GM13977 (cell line): ENCODE measurements at regions not wholly inside any gene's neighbourhood (a gene's known extent, or its start where the extent isn't known, plus 50 kb on each side); places are given as distances from the start of the nearest gene placed in this dataset.

Experiments
- DNase-seq: peaks from one replicate; pipeline ENCODE4 v3.0.0; 2012; ENCODE audit warnings: low spot score
- in situ Hi-C: fragments of 300-500 bp; cut with MboI; formaldehyde crosslinking; loops from one replicate; pipeline ENCODE4 v1.12.0; 2022; ENCODE audit warnings: low sequenced_read_pairs, low pct_unique_long_range_greater_than_20kb, mixed read lengths, inconsistent platforms; ENCODE audit not compliant: unreplicated experiment
- TF ChIP-seq, protein P1 (sequence below): IDR thresholded peaks from 2 replicates; pipeline ENCODE4 v1.5.1; 2012; ENCODE audit warnings: mild to moderate bottlenecking, control low read depth; ENCODE audit not compliant: insufficient read depth; ENCODE audit errors: extremely low read depth, missing control alignments

GRCh38 chr5:118679264-118679940 lies 308.9 kb downstream of the DTWD2 start:
- in situ Hi-C loops = no loop called here
- DNase-seq = no peak
- TF ChIP-seq, protein P1, sequence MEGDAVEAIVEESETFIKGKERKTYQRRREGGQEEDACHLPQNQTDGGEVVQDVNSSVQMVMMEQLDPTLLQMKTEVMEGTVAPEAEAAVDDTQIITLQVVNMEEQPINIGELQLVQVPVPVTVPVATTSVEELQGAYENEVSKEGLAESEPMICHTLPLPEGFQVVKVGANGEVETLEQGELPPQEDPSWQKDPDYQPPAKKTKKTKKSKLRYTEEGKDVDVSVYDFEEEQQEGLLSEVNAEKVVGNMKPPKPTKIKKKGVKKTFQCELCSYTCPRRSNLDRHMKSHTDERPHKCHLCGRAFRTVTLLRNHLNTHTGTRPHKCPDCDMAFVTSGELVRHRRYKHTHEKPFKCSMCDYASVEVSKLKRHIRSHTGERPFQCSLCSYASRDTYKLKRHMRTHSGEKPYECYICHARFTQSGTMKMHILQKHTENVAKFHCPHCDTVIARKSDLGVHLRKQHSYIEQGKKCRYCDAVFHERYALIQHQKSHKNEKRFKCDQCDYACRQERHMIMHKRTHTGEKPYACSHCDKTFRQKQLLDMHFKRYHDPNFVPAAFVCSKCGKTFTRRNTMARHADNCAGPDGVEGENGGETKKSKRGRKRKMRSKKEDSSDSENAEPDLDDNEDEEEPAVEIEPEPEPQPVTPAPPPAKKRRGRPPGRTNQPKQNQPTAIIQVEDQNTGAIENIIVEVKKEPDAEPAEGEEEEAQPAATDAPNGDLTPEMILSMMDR = no peak

DNA sequence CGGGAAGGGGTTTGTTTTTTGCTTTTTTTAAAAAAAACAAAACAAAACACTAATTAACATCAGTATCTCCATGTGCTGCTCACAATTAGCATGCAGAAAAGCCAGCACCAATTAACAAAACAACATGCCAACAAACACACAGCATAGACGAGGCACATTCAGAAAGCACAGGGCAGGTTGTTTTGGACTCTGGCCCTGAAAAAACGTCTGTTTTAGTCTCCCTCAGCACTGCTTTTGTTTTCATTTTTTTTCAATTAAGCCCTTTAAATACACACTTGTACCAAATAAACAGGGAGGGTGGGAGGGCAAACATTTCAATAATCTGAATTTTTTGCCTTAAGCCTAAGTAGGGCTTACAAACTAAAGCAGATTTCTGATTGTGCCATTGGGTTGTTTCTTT lies 309.6 kb downstream of the DTWD2 start:
- in situ Hi-C loops = no loop called here
- TF ChIP-seq, protein P1 = no peak

DNA sequence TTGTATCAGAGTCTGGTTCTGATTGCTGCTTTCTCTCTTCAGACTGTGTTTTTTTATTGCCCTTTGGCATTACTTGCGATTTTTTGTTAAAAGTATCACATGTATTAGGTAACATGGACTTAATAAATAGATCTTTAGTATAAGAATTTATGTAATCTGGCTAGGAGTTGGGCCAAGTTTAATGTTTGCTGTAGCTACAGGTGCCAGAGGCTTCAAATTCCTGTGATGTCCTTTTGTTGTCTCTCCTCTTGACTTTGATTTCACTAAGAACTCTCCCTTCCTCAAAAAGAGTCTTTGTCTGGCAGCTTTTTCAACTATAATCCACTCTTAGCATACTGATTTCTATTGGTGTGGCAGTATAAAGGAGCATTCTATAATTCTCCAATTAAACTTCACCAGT lies 313.1 kb downstream of the DTWD2 start:
- no peak for DNase-seq
- in situ Hi-C loops = no loop called here
- TF ChIP-seq, protein P1 = no peak

More for the DNA sequence above, 309.6 kb downstream of the DTWD2 start:
- no peak for DNase-seq

GRCh38 chr5:118657576-118657975 lies 330.8 kb downstream of the DTWD2 start:
- TF ChIP-seq, protein P1 = no peak
- DNase-seq = no peak
- in situ Hi-C loops = no loop called here

DNA sequence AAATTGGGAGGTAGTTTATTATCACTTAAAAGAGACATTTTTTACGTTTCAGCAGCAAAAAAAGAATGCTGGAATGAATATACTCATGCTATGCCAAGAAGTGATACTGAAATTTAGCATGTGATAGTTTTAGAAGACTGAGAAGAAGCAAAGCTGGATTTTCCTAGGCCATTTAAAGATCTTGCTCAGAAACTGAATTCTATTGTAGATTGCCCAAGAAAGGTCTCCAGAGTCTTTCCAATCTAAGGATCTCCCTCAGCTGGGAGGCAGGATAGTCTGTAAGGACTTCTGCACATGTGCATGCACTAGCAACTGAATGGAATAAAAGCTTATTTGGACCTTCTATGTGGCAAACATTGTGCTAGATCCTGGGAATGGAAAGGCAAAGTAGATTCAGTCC lies 334.5 kb downstream of the DTWD2 start:
- TF ChIP-seq, protein P1 = no peak
- in situ Hi-C loops = no loop called here
- DNase-seq = no peak

- DNase-seq = no peak
- TF ChIP-seq, protein P1 = no peak
- in situ Hi-C loops = no loop called here
Observed at GRCh38 chr5:118653183-118653582, 335.2 kb downstream of the DTWD2 start.

- DNase-seq = no peak
- in situ Hi-C loops = no loop called here
- TF ChIP-seq, protein P1 = no peak
Observed at GRCh38 chr5:118651002-118651401, 337.3 kb downstream of the DTWD2 start.
